Peyer's patch (tissue), 4 donors: ENCODE measurements at regions not wholly inside any gene's neighbourhood (a gene's known extent, or its start where the extent isn't known, plus 50 kb on each side); places are given as distances from the start of the nearest gene placed in this dataset.

Experiments
- DNase-seq, 3 donors: peaks; one replicate each; pipeline ENCODE4 v3.0.0-alpha.2; 2017 to 2019
- H3K27ac ChIP-seq, 4 donors: fragments of 200-600 bp; sonication (generic); one replicate each; pipeline ENCODE4 v1.5.1; 2016 to 2019
- H3K27me3 ChIP-seq, 2 donors: fragments of 200-600 bp; sonication (generic); one replicate each; pipeline ENCODE4 v1.5.1; 2019
- H3K36me3 ChIP-seq, 3 donors: fragments of 200-600 bp; sonication (generic); one replicate each; pipeline ENCODE4 v1.5.1; 2016 to 2019
- H3K4me1 ChIP-seq, 4 donors: fragments of 200-600 bp; sonication (generic); one replicate each; pipeline ENCODE4 v1.5.1; 2016 to 2019
- H3K4me3 ChIP-seq, 4 donors: fragments of 200-600 bp; sonication (generic); 1 replicate in 3 of 4; 2 replicates in 1 of 4; pipeline ENCODE4 v1.5.1; 2016 to 2019; ENCODE audit warnings: mild to moderate bottlenecking in 1 of 4
- H3K9me3 ChIP-seq, 4 donors: fragments of 200-600 bp; sonication (generic); one replicate each; pipeline ENCODE4 v1.5.1; 2016 to 2019; ENCODE audit warnings: mild to moderate bottlenecking in 1 of 4
- CTCF ChIP-seq, 6 experiments: fragments of 450-650 bp in 4 of 6; fragments of 200-600 bp in 2 of 6; sonication (generic) in 1 of 6; IDR thresholded peaks; one replicate each; pipeline ENCODE4 v1.5.1; 2017 to 2019; ENCODE audit warnings: antibody characterized with exemption in 6 of 6, mild to moderate bottlenecking in 3 of 6, moderate library complexity in 1 of 6
- POLR2A ChIP-seq, 2 donors: fragments of 450-650 bp; IDR thresholded peaks; one replicate each; pipeline ENCODE4 v1.5.1; 2017; ENCODE audit warnings: antibody characterized with exemption in 2 of 2, mild to moderate bottlenecking in 2 of 2, moderate library complexity in 2 of 2
- small RNA-seq, 2 donors: library from RNA; depleted of rRNA; stranded (forward); fragments of <200 nt; gene quantifications; one replicate each; pipeline ENCODE3, GENCODE V24; 2016

DNA sequence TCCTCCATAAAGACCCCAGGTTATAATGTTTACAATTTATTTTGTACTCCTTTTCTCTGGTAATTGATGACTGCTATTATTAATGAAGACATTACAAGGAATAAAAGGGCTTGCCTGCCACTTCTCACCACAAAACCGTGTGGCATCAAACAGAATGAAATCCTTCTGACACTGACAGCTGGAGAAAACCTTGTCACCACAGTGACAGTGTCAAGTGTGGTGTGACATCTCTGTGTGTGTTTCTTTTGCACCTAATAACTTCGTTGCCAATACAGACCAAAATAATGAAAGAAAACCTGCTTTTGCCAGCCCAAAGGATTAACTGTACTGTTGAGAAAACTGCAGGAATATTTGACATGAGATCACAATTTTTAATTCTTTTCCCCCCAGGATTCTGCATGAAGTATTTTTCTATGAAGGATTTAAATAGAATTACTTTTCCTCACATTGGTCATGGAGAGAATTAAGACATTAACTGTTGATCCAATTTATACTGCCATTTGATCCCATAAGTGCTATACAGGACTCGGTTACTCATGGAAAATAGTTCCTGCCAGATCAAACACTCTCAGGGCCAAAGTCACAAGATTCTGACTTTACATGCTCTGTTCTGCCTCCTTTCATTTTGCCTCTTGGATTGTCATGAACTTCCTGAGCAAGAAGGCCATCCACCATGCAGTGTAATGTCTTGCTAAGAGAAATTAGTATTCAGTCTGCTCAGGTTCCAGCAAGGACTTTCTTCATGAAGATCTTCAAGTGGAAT, 60.4 kb upstream of the IFNG-AS1 start:
- DNase-seq = no peak
- TF ChIP-seq POLR2A (IDR thresholded peaks at IDR 0.05) = no peak
- no peak for TF ChIP-seq CTCF (IDR thresholded peaks at IDR 0.05)
- Histone ChIP-seq H3K27me3 (no peaks in the 10 kb centered on the region), H3K9me3 (no peaks in the 10 kb centered on the region), H3K4me1 (peaks cover 0 to 7% (median 0%) of the 10 kb centered on the region in 4 donors), H3K36me3 (no peaks in the 10 kb centered on the region), H3K27ac (no peak overlapping the region), H3K4me3 (no peak overlapping the region)

- Histone ChIP-seq H3K9me3 (no peaks in the 10 kb centered on the region), H3K4me3 (no peak overlapping the region), H3K4me1 (peaks cover 0 to 7% (median 0%) of the 10 kb centered on the region in 4 donors), H3K36me3 (no peaks in the 10 kb centered on the region), H3K27me3 (no peaks in the 10 kb centered on the region), H3K27ac (no peak overlapping the region)
- DNase-seq = no peak
- no peak for TF ChIP-seq POLR2A (IDR thresholded peaks at IDR 0.05)
- TF ChIP-seq CTCF (IDR thresholded peaks at IDR 0.05) = no peak
Measured at GRCh38 chr12:67929384-67929772, 59.9 kb upstream of the IFNG-AS1 start.

DNA sequence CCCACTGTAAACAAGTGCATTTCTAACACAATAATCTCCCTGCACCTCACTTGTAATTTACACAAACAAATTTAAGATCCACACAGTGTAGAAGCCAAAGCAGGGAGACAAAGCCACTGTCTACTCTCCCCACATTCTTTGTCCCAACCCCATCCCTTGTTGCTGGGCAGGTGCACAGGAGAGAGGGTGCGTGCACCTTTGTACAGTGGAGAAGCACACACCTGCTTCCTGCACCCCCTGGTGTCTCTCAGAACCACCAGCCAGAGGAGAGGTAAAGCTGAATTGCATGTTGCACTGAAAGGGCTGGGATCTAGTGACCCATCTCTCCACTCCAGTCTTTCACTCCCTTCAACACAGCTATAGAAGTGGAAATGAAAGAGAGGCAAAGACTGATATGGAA, 51.4 kb upstream of the IFNG-AS1 start:
- no peaks in the 10 kb centered on the region for H3K9me3 ChIP-seq
- no peak overlapping the region for H3K4me3 ChIP-seq
- H3K36me3 ChIP-seq = no peaks in the 10 kb centered on the region
- no peaks in the 10 kb centered on the region for H3K27me3 ChIP-seq
- no peak for TF ChIP-seq CTCF (IDR thresholded peaks at IDR 0.05)
- no peak for TF ChIP-seq POLR2A (IDR thresholded peaks at IDR 0.05)
- DNase-seq = no peak
- no peak overlapping the region for H3K27ac ChIP-seq
- no peaks in the 10 kb centered on the region for H3K4me1 ChIP-seq

Small RNA genes lying in the stretch of these regions (small RNA-seq; reads per million reads assigned to genes)
- gene AC022513.1 = 0 reads per million in 2 donors
